SK-N-SH (cell line): ENCODE measurements at regions not wholly inside any gene's neighbourhood (a gene's known extent, or its start where the extent isn't known, plus 50 kb on each side); places are given as distances from the start of the nearest gene placed in this dataset.

ENCODE experiments used
- CTCF ChIA-PET: fragments of 300-600, 350-600 bp; formaldehyde crosslinking; extraction: SDS; loops from one replicate; lab custom pipeline; 2021; lab: Yijun Ruan, JAX
- POLR2A ChIA-PET: fragments of 350-600 bp; sonication (Branson Sonifier 250); formaldehyde crosslinking; extraction: SDS; loops from one replicate; lab custom pipeline; 2020; ENCODE audit warnings: antibody characterized with exemption, inconsistent platforms; lab: Yijun Ruan, JAX
- DNase-seq: peaks from one replicate; pipeline ENCODE4 v3.0.0; 2012
- H2AFZ ChIP-seq: fragments of 200-600 bp; sonication (generic); 2 replicates; pipeline ENCODE4 v1.8.1; 2016; ENCODE audit warnings: antibody characterized with exemption, mild to moderate bottlenecking, low read depth
- H3F3A ChIP-seq: fragments of 200-600 bp; sonication (generic); replicated peaks from 2 replicates; pipeline ENCODE3; 2016; ENCODE audit warnings: antibody characterized with exemption, mild to moderate bottlenecking; ENCODE audit not compliant: insufficient read depth
- H3K27ac ChIP-seq, 2 experiments: fragments of 200-500 bp in 1 of 2; fragments of 200-600 bp in 1 of 2; sonication (Bioruptor generic) in 1 of 2; sonication (generic), shearing (Covaris generic) in 1 of 2; 2 replicates each; pipeline versions ENCODE4 v1.5.1 to v1.6.1; 2014 to 2016; ENCODE audit warnings: low read depth in 2 of 2, inconsistent platforms in 1 of 2, low read length in 1 of 2, mild to moderate bottlenecking in 1 of 2, mixed read lengths in 1 of 2
- H3K27me3 ChIP-seq: fragments of 200-600 bp; sonication (generic), shearing (Covaris generic); 2 replicates; pipeline ENCODE4 v1.6.1; 2016; ENCODE audit warnings: mixed run types; ENCODE audit not compliant: insufficient read depth
- H3K36me3 ChIP-seq, 2 experiments: fragments of 200-500 bp in 1 of 2; fragments of 200-600 bp in 1 of 2; sonication (Bioruptor generic) in 1 of 2; sonication (generic) in 1 of 2; replicated peaks in 1 of 2; 2 replicates each; pipeline versions ENCODE3 to v1.5.1; 2014 to 2016; ENCODE audit warnings: low read length in 1 of 2, mild to moderate bottlenecking in 1 of 2; ENCODE audit not compliant: insufficient read depth in 2 of 2, control insufficient read depth in 1 of 2
- H3K4me1 ChIP-seq, 2 experiments: fragments of 200-500 bp in 1 of 2; fragments of 200-600 bp in 1 of 2; sonication (Bioruptor generic) in 1 of 2; sonication (generic), shearing (Covaris generic) in 1 of 2; 2 replicates each; pipeline versions ENCODE4 v1.5.1 to v1.6.1; 2014 to 2016; ENCODE audit warnings: low read depth in 1 of 2, low read length in 1 of 2, mixed run types in 1 of 2; ENCODE audit not compliant: insufficient read depth in 2 of 2, control insufficient read depth in 1 of 2
- H3K4me2 ChIP-seq: fragments of 200-600 bp; sonication (generic), shearing (Covaris generic); 2 replicates; pipeline ENCODE4 v1.6.1; 2017; ENCODE audit warnings: mixed run types
- H3K4me3 ChIP-seq, 2 experiments: fragments of 200-500 bp in 1 of 2; fragments of 200-600 bp in 1 of 2; sonication (Bioruptor generic) in 1 of 2; sonication (generic), shearing (Covaris generic) in 1 of 2; 2 replicates each; pipeline versions ENCODE4 v1.5.1 to v1.8.1; 2014 to 2016; ENCODE audit warnings: low read depth in 2 of 2, inconsistent platforms in 1 of 2, low read length in 1 of 2, mild to moderate bottlenecking in 1 of 2, mixed read lengths in 1 of 2, moderate library complexity in 1 of 2
- H3K79me2 ChIP-seq: fragments of 200-600 bp; sonication (generic); 2 replicates; pipeline ENCODE4 v1.8.1; 2017; ENCODE audit warnings: mild to moderate bottlenecking; ENCODE audit not compliant: insufficient read depth
- H3K9ac ChIP-seq: fragments of 200-600 bp; sonication (generic); 2 replicates; pipeline ENCODE4 v1.6.1; 2017; ENCODE audit warnings: mixed run types
- H3K9me2 ChIP-seq: fragments of 200-600 bp; sonication (generic); 2 replicates; pipeline ENCODE4 v1.6.1; 2017; ENCODE audit warnings: mixed run types
- H3K9me3 ChIP-seq: fragments of 200-600 bp; sonication (generic); 2 replicates; pipeline ENCODE4 v1.6.1; 2017; ENCODE audit warnings: mixed run types, mild to moderate bottlenecking, moderate library complexity
- H4K20me1 ChIP-seq: fragments of 200-600 bp; sonication (generic); 2 replicates; pipeline ENCODE4 v1.6.1; 2017; ENCODE audit warnings: mild to moderate bottlenecking, mixed run types; ENCODE audit not compliant: insufficient read depth
- FOXM1 ChIP-seq: IDR thresholded peaks from 2 replicates; pipeline ENCODE4 v1.4.0; 2012; ENCODE audit warnings: low read depth, mild to moderate bottlenecking
- GABPA ChIP-seq: IDR thresholded peaks from 2 replicates; pipeline ENCODE4 v1.4.0; 2012; ENCODE audit warnings: low read depth, mild to moderate bottlenecking
- GATA2 ChIP-seq: sonication (generic); formaldehyde crosslinking; IDR thresholded peaks from 2 replicates; pipeline ENCODE4 v1.5.0; 2020; ENCODE audit warnings: mild to moderate bottlenecking, missing genetic modification reagents
- MEF2A ChIP-seq: IDR thresholded peaks from 2 replicates; pipeline ENCODE4 v1.4.0; 2012; ENCODE audit warnings: low read depth, borderline replicate concordance
- PBX3 ChIP-seq: IDR thresholded peaks from 2 replicates; pipeline ENCODE4; 2012
- POLR2AphosphoS5 ChIP-seq: IDR thresholded peaks from 2 replicates; pipeline ENCODE4 v1.6.1; 2012; ENCODE audit warnings: low read depth, low read length
- RAD21 ChIP-seq: IDR thresholded peaks from 2 replicates; pipeline ENCODE4 v1.6.1; 2012; ENCODE audit warnings: mild to moderate bottlenecking, low read length
- REST ChIP-seq: IDR thresholded peaks from 2 replicates; pipeline ENCODE4 v1.6.1; 2012; ENCODE audit warnings: mild to moderate bottlenecking, low read depth, low read length, moderate library complexity
- RXRA ChIP-seq: IDR thresholded peaks from 2 replicates; pipeline ENCODE4 v1.4.0; 2012; ENCODE audit warnings: low read depth, mild to moderate bottlenecking, borderline replicate concordance
- SIN3A ChIP-seq: IDR thresholded peaks from 2 replicates; pipeline ENCODE4 v1.6.1; 2012; ENCODE audit warnings: low read depth, mild to moderate bottlenecking, low read length, moderate library complexity, borderline replicate concordance
- YY1 ChIP-seq: IDR thresholded peaks from 2 replicates; pipeline ENCODE4 v1.4.0; 2012; ENCODE audit warnings: low read depth, mild to moderate bottlenecking
- whole genome bisulfite sequencing: methylation state at CpG from one replicate; pipeline ENCODE4 v1.1.6; 2017; ENCODE audit warnings: low lambda C conversion rate; 5-methylcytosine and 5-hydroxymethylcytosine counted together
- TF ChIP-seq, protein P1 (sequence below): IDR thresholded peaks from 2 replicates; pipeline ENCODE4 v1.4.0; 2012; ENCODE audit warnings: low read depth
- TF ChIP-seq, protein P2 (sequence below): IDR thresholded peaks from 2 replicates; pipeline ENCODE4 v1.4.0; 2012; ENCODE audit warnings: low read depth, borderline replicate concordance

- no peak for DNase-seq
- no peaks in the 10 kb centered on the region for H3K9me2 ChIP-seq
- TF ChIP-seq RAD21 (no peak), GABPA (no peak), PBX3 (no peak), RXRA (no peak), MEF2A (no peak), YY1 (no peak), POLR2AphosphoS5 (no peak), REST (no peak), FOXM1 (no peak), SIN3A (no peak), GATA2 (CRISPR knock-in tag) (no peak)
- TF ChIP-seq, protein P1, sequence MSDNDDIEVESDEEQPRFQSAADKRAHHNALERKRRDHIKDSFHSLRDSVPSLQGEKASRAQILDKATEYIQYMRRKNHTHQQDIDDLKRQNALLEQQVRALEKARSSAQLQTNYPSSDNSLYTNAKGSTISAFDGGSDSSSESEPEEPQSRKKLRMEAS = no peak
- TF ChIP-seq, protein P2, sequence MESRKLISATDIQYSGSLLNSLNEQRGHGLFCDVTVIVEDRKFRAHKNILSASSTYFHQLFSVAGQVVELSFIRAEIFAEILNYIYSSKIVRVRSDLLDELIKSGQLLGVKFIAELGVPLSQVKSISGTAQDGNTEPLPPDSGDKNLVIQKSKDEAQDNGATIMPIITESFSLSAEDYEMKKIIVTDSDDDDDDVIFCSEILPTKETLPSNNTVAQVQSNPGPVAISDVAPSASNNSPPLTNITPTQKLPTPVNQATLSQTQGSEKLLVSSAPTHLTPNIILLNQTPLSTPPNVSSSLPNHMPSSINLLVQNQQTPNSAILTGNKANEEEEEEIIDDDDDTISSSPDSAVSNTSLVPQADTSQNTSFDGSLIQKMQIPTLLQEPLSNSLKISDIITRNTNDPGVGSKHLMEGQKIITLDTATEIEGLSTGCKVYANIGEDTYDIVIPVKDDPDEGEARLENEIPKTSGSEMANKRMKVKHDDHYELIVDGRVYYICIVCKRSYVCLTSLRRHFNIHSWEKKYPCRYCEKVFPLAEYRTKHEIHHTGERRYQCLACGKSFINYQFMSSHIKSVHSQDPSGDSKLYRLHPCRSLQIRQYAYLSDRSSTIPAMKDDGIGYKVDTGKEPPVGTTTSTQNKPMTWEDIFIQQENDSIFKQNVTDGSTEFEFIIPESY = no peak
- no peak overlapping the region for H3K4me3 ChIP-seq
- ChIA-PET POLR2A (no interaction called here), CTCF (interaction anchor here (0.7 kb wide), 1 partner anchor 255 kb away, joined by 3 read pairs; no protein-coding TSS in a partner anchor)
- no peaks in the 10 kb centered on the region for H3K36me3 ChIP-seq
- no peak overlapping the region for H3K4me2 ChIP-seq
- H3K4me1 ChIP-seq = no peaks in the 10 kb centered on the region
- no peaks in the 10 kb centered on the region for H3K79me2 ChIP-seq
- no peak overlapping the region for H2AFZ ChIP-seq
- no peaks in the 10 kb centered on the region for H3K27me3 ChIP-seq
- H3K27ac ChIP-seq = no peak overlapping the region
- H4K20me1 ChIP-seq = no peaks in the 10 kb centered on the region
- H3K9me3 ChIP-seq = no peaks in the 10 kb centered on the region
- no peaks in the 10 kb centered on the region for H3F3A ChIP-seq
- H3K9ac ChIP-seq = no peak overlapping the region
- 57% methylated on average over 4 of the region's 4 CpGs for WGBS
Measured at GRCh38 chr16:11428623-11428953, 83.3 kb downstream of the RMI2 start.
